GM12892 (cell line): ENCODE measurements at regions not wholly inside any gene's neighbourhood (a gene's known extent, or its start where the extent isn't known, plus 50 kb on each side); places are given as distances from the start of the nearest gene placed in this dataset.

Experiments
- POLR2A ChIP-seq: IDR thresholded peaks from 2 replicates; pipeline ENCODE4 v1.6.1; 2011; ENCODE audit warnings: low read depth, low read length, control low read depth
- POLR2AphosphoS5 ChIP-seq: IDR thresholded peaks from 2 replicates; pipeline ENCODE4 v1.6.1; 2011; ENCODE audit warnings: low read depth, low read length, control low read depth

DNA sequence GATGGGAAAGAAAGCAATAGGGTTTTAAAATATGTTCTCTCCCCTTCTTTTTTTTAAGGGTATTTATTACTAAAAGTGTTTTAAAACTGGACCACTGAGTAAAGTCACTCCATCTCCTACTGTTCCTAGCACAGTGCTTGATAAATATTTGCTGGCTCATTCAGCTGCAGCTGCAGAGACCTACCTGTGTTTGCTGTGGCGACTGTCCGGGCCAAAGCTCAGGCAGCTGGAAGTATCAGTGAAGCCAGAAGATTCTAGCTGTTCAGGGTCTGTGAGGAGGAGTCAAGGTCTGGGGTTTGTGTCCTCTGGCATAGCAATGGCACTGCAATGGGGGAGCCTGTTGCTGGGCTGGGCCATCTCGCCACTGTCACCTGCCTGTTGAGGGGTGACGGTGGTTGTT, 109.9 kb downstream of the RPLP1 start:
- TF ChIP-seq POLR2A (no peak), POLR2AphosphoS5 (no peak)
